GF-D8 (cell line): ENCODE measurements at regions not wholly inside any gene's neighbourhood (a gene's known extent, or its start where the extent isn't known, plus 50 kb on each side); places are given as distances from the start of the nearest gene placed in this dataset.
"Not testable (repeated sequence)": the region's sequence is repeated elsewhere in the genome, so short reads cannot be mapped to it uniquely, and the experiment has no call there.

ENCODE experiments used
- DNase-seq: peaks from one replicate; lab custom pipeline; 2025; lab: John Stamatoyannopoulos, UW

- peak; percentile 42 for DNase-seq
These were observed 248.3 kb downstream of the PHF14 start for GRCh38 chr7:11221984-11222383.

DNA sequence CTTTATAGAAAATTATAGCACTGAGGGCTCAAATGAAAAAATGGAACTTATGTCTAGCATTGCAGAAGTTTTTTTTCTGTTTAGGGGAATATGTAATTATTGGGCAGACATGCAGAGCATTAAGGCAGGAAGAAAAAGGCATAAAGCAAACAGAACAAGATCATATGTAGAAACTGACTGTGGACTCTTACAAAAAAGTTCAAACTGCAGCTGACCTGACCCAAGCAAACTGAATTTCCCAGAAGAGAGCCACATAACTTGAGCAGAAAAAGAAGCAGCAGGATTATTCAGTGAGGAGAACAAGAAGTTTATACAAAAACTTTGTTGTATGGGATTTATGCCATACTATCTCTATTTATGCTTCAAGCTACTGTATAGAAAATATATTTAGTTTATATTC is 250.9 kb downstream of the PHF14 start:
- no peak for DNase-seq

DNA sequence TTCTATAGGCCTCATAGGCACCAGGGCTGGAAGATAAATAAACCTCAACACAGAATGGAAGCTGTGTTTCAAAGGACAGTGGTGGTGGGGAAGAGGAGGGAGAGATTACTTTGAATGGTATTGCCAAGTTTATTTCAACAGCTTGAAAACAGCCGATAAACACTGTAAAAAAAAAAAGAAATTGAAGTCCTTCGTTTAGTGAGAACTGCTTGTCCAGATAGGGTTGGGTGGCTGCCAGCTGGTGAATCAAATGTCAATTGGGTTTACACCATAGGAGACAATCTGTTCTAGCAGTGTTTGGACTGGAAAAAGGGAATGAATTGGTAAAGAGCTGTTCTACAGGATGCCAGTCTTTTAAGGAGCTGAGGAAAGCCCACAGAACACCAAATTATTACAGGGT is 254.8 kb downstream of the PHF14 start:
- DNase-seq = no peak

DNA sequence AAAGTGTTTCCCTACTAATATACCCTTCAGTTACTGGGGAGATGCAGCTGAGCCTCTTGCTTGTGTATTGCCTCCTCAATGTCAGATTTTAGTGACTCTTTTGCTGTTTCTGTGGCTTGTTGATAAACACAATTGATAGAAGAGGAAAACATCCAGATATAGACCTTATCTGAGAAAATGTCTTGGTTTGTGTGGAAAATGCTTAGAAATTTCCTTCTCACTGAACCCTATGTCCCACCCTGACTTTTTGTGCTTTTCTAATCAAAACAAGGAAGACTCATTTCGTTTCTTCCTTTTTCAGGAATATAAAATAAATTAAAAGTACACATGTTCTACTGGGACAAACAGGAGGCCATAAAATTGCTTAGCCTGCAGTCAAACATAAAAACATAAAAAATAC is 257.5 kb downstream of the PHF14 start:
- no peak for DNase-seq

DNA sequence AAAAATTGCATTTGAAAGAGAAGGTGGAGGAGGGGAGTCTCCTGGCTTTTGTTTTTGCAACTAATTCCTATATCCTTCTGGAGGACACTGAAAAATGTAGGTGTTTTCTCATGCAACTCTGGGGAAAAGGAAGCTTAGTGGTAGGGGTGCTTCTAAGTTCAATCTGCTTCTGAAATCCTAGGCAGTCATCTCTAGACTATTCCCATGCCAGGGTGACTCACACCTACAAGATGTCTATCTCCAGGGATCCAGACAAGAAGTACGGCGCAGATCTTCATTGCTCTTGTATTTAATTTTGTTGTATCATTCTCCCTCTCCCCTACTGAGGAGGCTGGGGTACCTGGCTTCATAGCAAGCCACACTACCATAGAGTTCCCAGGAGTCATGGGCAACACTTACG is 258.8 kb downstream of the PHF14 start:
- no peak for DNase-seq

GRCh38 chr7:11233871-11234270 is 260.2 kb downstream of the PHF14 start:
- DNase-seq = no peak

GRCh38 chr7:11235491-11235890 is 261.8 kb downstream of the PHF14 start:
- DNase-seq = no peak

- DNase-seq = no peak
These were observed 263.0 kb downstream of the PHF14 start for GRCh38 chr7:11236680-11237079.

DNA sequence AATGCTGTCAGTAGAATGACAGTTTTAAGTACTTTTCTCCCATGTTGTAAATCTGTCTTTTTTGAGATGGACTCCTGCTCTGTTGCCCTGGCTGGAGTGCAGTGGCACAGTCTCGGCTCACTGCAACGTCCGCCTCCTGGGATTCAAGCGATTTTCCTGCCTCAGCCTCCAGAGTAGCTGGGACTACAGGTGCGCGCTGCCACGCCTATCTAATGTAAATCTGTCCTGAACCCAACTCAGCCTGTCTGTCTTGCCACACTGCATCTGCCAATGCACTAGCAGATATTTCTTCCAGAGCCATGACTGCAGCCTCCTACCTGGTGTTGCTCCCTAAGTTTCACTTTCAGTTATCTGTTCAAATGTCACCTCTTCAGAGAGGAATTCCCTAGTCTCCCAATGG is 264.1 kb downstream of the PHF14 start:
- DNase-seq = no peak

DNA sequence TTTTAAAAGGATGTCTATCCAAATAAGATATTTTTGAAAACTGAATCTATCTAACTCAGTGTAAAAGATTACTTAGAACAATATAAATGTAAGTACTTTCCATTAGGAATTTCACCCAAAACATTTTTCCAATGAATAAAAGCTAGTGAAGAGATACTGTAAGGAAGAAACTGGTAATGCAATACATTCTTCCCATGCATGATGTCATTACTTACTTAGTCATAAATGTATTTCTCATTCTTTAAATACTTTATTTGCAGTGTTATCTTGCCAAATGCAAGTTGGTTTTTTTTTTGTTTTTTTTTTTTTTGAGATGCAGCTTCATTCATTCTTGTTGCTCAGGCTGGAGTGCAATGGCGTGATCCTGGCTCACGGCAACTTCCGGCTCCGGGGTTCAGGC is 265.6 kb downstream of the PHF14 start:
- DNase-seq = no peak

- DNase-seq = no peak
These were observed 270.1 kb downstream of the PHF14 start for GRCh38 chr7:11243739-11244138.

- DNase-seq = no peak
These were observed 270.5 kb downstream of the PHF14 start for GRCh38 chr7:11244149-11244548.

- DNase-seq = no peak
These were observed 273.9 kb downstream of the PHF14 start for GRCh38 chr7:11247545-11247944.

- no peak for DNase-seq
These were observed 277.8 kb downstream of the PHF14 start for GRCh38 chr7:11251436-11251835.

DNA sequence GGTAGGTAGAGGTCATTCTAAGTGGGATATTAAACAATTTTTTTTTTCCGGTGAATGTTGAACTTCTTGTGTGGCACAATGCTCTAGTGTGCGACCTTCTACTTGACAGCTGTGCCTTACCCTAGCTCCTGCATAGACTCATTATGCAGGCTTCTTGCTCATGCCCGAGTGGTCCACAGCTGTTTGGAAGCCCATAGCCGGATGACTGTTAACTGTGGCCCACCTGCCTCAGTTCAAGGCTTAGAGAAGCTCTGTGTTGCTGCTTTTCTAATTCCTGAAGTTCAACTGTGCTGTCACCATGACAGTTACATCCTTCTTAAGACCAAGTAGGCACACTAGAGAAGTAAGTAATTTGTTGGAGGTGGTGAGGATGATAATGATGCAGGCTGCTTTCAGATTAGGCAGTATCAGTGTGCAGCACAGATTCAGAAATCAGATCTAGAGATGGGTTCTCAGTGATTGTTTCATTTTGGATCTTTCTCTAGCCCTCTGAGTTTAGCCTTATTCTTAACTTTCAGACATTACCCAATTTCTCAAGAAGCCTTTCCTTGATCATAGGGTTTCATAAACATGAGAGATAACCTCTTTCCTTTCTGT is 278.4 kb downstream of the PHF14 start:
- no peak for DNase-seq

DNA sequence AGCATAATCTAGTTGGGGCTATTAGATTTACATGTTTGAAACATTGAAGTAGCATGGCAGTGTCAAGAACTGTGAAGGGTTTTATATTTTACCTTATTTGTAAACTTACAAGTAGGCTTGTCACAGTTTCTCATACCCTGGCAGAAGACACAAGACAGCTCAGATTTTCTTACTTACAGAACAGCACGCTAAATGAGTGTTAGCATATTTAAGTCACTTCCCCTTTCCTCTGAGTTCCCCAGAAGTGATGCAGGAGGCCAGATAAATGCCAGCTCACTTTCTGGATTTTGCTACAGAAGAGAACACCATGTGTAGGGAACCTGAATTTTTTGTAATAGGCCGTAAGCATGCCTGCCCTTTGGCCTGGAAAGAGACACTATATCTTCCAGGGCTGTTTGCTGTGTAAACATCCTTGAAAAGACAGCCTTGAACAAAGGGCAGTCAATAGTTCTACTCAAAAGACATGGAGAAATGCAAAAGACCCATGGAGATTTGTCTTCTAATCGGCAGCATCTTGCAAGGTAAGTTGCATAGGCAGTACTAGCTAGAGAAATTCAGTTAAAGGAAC is 279.1 kb downstream of the PHF14 start:
- DNase-seq = no peak

- DNase-seq = no peak
These were observed 282.8 kb downstream of the PHF14 start for GRCh38 chr7:11256501-11256900.

GRCh38 chr7:11261470-11261869 is 287.8 kb downstream of the PHF14 start:
- no peak for DNase-seq

- no peak for DNase-seq
These were observed 292.4 kb downstream of the PHF14 start for GRCh38 chr7:11266101-11266500.

DNA sequence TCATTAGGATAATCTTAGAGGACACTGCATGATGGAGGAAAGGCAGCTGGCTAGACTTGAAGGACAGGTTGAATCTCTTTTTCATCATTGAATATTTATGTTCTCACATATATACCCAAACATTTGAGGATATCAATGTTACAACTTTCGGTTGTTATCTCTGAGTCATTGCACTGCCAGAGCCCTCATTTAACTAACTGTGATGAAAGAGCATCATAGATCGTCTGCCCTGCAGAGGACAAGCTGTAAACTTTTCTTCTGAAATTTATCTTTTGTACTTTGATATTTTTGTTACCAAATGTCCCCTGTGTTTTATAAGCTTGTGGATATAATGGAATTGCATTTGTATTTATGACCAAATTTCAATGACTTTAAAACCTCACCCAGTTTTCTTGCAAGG is 298.7 kb downstream of the PHF14 start:
- no peak for DNase-seq

DNA sequence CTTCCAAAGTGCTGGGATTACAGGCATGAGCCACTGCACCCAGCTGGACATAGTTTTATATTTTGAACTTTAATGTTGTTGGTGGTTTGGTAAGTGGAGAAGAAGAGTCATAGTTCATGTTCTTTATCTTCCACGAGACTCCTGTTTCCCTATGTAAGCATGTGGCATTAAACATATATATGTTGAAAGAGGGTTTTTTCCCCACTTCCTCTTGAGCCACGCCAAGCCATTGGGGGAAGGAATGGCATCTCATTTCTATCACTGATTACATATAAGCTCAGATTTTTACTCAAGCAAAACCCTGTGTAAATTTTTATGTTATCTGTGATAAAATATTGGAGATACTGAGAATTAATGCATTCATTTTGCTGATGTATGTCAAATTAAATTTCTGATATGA is 300.4 kb downstream of the PHF14 start:
- no peak for DNase-seq

- DNase-seq = no peak
These were observed 308.3 kb downstream of the PHF14 start for GRCh38 chr7:11281953-11282352.

GRCh38 chr7:11283584-11283983 is 309.9 kb downstream of the PHF14 start:
- DNase-seq = not testable (repeated sequence)

DNA sequence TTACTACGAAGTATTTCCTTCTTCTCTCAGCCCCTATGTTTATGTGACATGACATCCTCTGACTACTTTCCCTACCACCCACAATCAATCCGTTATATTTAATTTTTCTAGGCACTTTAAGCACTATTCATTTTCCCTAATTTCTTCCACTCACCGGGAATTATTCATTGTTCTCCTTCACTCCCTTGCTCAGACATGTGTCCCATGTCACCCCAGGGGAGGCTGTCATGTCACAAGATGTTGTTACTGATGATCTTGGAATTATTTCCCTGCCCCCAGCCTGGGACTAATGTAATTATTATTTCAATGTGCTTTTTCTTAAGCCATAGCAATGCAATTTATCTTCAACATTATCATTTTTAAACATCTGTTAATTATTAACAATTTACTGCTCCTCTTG is 317.2 kb downstream of the PHF14 start:
- no peak for DNase-seq
